ENCODE measurements at regions not wholly inside any gene's neighbourhood (a gene's known extent, or its start where the extent isn't known, plus 50 kb on each side); places are given as distances from the start of the nearest gene placed in this dataset.

DNA sequence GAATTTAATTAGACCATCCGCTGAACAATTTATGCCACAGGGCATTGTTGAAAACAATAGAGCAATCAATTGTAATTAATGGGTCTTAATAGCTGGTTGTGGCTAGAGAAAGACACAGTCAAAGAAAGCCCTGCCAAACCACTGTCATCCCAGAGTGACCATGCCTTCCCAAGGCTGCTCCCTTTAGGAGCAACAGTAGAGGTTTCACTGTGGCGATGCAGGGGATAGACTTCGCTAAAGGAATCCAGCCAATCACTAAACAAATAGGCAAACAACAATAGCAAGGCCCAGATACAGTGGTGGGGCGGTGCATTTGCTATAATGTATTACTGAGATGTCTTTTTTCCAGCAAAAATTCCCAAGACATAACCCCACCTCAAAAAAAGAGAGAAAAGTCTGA, 87.8 kb upstream of the SLC27A6 start:
- no peak for DNase-seq
- TF ChIP-seq, protein P1, sequence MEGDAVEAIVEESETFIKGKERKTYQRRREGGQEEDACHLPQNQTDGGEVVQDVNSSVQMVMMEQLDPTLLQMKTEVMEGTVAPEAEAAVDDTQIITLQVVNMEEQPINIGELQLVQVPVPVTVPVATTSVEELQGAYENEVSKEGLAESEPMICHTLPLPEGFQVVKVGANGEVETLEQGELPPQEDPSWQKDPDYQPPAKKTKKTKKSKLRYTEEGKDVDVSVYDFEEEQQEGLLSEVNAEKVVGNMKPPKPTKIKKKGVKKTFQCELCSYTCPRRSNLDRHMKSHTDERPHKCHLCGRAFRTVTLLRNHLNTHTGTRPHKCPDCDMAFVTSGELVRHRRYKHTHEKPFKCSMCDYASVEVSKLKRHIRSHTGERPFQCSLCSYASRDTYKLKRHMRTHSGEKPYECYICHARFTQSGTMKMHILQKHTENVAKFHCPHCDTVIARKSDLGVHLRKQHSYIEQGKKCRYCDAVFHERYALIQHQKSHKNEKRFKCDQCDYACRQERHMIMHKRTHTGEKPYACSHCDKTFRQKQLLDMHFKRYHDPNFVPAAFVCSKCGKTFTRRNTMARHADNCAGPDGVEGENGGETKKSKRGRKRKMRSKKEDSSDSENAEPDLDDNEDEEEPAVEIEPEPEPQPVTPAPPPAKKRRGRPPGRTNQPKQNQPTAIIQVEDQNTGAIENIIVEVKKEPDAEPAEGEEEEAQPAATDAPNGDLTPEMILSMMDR (IDR thresholded peaks at IDR 0.05; ENCODE audit: low read depth, low read length), result no peak
- Histone ChIP-seq H3K27ac (no peak overlapping the region), H3K9me3 (ENCODE audit: severe bottlenecking) (no peaks in the 10 kb centered on the region), H3K36me3 (no peaks in the 10 kb centered on the region), H3K27me3 (ENCODE audit: insufficient read depth, low read depth, severe bottlenecking) (no peaks in the 10 kb centered on the region), H3K4me3 (ENCODE audit: low read depth, low read length) (no peak overlapping the region)

DNA sequence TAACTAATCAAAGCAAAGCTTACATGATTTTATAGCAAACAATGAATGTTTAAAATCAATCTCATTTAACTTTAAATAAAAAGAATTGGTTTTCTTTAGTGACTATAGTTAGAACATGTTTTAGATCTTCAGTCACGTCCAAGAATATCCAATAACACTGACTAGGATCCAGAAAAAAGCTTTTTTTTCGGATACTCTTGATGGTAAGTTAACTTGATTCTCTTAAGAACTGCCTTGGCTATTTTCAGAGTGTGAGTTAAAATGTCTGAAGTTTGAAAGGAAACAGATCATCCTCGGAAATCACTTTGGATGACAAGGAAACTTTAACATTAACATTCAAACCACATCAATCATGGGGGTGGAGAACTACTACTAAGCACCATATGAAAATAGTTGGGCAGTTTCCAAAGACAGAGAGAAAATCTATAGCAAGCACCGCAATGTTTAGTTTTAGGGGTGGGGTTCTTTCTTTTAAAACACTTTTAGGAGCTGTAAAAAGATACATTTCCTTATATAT, 83.7 kb upstream of the SLC27A6 start:
- no peak for DNase-seq
- no peaks in the 10 kb centered on the region for H3K27me3 ChIP-seq (ENCODE audit: insufficient read depth, low read depth, severe bottlenecking)
- H3K27ac ChIP-seq, result no peak overlapping the region
- no peaks in the 10 kb centered on the region for H3K9me3 ChIP-seq (ENCODE audit: severe bottlenecking)
- H3K36me3 ChIP-seq, result no peaks in the 10 kb centered on the region
- TF ChIP-seq, protein P1 (IDR thresholded peaks at IDR 0.05; ENCODE audit: low read depth, low read length), result no peak
- H3K4me3 ChIP-seq (ENCODE audit: low read depth, low read length), result no peak overlapping the region

DNA sequence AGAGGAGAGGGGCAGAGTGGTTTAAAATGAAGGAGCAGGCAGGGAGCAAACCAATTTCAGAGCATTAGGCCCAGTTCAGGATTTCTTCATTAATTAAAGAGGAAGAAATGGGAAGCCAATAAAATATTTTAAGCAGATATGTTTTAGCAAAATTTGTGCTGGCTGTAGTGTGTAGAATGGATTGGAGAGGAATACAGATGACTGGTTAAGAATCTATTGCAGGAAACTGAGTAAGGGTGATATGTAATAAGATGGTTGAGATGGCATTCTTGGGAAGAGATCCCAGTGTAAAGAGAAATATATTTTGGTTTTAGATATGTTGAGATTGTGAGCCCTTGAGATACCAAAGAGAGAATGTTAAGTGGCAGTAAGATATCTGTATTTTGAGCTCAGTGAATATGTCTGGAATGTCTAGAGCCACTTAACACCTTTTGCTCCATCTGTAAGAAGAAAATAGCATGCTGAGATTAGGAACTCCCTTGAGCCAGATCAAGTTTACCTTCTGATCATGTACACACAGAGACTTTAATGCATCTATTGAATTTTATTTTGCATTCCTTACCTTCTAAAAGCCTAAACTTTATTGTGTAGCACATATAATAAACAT, 79.5 kb upstream of the SLC27A6 start:
- TF ChIP-seq, protein P1 (IDR thresholded peaks at IDR 0.05; ENCODE audit: low read depth, low read length), result no peak
- no peaks in the 10 kb centered on the region for H3K27me3 ChIP-seq (ENCODE audit: insufficient read depth, low read depth, severe bottlenecking)
- H3K27ac ChIP-seq, result no peak overlapping the region
- no peaks in the 10 kb centered on the region for H3K9me3 ChIP-seq (ENCODE audit: severe bottlenecking)
- no peaks in the 10 kb centered on the region for H3K36me3 ChIP-seq
- no peak overlapping the region for H3K4me3 ChIP-seq (ENCODE audit: low read depth, low read length)
- no peak for DNase-seq

DNA sequence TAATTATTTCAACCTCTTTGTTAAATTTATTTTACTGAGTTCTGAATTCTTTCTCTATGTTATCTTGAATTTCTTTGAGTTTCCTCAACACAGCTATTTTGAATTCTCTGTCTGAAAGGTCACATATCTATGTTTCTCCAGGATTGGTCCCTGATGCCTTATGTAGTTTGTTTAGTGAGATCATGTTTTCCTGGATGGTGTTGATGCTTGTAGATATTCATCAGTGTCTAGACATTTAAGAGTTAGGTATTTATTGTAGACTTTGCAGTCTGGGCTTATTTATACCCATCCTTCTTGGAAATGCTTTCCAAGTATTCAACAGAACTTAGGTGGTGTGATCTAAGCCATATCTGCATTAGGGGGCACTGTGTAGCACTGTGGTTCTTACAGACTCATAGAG, 70.2 kb upstream of the SLC27A6 start:
- H3K4me3 ChIP-seq (ENCODE audit: low read depth, low read length), result no peak overlapping the region
- TF ChIP-seq, protein P1 (IDR thresholded peaks at IDR 0.05; ENCODE audit: low read depth, low read length), result no peak
- H3K9me3 ChIP-seq (ENCODE audit: severe bottlenecking), result no peaks in the 10 kb centered on the region
- no peak for DNase-seq
- H3K36me3 ChIP-seq, result no peaks in the 10 kb centered on the region
- no peak overlapping the region for H3K27ac ChIP-seq
- H3K27me3 ChIP-seq (ENCODE audit: insufficient read depth, low read depth, severe bottlenecking), result no peaks in the 10 kb centered on the region

DNA sequence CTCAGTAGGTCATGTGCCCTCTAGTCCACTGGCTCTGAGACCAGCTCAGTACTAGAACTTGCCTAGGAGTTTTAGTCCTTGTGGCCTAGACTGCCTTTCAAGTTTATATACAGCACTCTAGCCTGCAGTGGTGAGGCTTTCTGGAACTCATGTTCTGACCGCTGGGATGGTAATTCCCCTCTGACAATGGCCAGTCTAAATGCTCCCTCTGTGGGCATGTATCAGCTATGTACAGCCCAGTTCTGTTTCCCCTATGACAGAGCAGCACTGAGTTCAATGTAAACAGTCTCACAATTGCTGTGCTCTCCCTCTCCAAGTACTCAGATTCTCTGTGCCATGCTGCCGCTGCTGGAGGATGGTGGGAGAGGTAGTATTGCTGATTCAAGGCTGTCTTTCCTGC, 68.6 kb upstream of the SLC27A6 start:
- Histone ChIP-seq H3K36me3 (no peaks in the 10 kb centered on the region), H3K4me3 (ENCODE audit: low read depth, low read length) (no peak overlapping the region), H3K27ac (no peak overlapping the region), H3K27me3 (ENCODE audit: insufficient read depth, low read depth, severe bottlenecking) (no peaks in the 10 kb centered on the region), H3K9me3 (ENCODE audit: severe bottlenecking) (no peaks in the 10 kb centered on the region)
- TF ChIP-seq, protein P1 (IDR thresholded peaks at IDR 0.05; ENCODE audit: low read depth, low read length), result no peak
- DNase-seq, result no peak

DNA sequence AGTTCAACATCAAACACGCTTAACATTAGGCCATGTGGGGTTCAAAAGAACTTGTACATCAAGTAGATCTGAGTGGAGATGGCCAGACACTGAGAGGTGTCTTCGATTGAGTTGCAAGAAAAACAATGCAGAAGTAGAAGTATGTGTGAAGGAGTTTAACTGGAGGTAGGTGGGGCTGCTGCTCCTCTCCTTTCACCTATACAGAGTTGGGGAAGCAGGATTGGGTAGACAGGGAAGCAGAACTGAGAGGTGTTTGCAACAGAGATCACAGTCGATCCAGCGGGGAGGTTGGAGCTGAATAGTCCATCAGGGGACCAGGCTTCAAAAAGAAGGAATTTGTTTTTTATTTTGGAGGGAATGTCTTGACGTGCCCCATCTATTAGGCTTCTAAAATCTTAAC, 61.7 kb upstream of the SLC27A6 start:
- Histone ChIP-seq H3K36me3 (no peaks in the 10 kb centered on the region), H3K27ac (no peak overlapping the region), H3K4me3 (ENCODE audit: low read depth, low read length) (no peak overlapping the region), H3K27me3 (ENCODE audit: insufficient read depth, low read depth, severe bottlenecking) (no peaks in the 10 kb centered on the region), H3K9me3 (ENCODE audit: severe bottlenecking) (no peaks in the 10 kb centered on the region)
- no peak for DNase-seq
- TF ChIP-seq, protein P1 (IDR thresholded peaks at IDR 0.05; ENCODE audit: low read depth, low read length), result 0 out of 2 replicates have a peak, but pooled peaks have one; percentile 2
